GM19468 (cell line): ENCODE measurements at regions not wholly inside any gene's neighbourhood (a gene's known extent, or its start where the extent isn't known, plus 50 kb on each side); places are given as distances from the start of the nearest gene placed in this dataset.
"Not testable (repeated sequence)": the region's sequence is repeated elsewhere in the genome, so short reads cannot be mapped to it uniquely, and the experiment has no call there.

ENCODE experiments used
- ATAC-seq: cut with Tn5 transposase; IDR thresholded peaks from one replicate; pipeline ENCODE4 v1.9.1; 2021; ENCODE audit warnings: mild to moderate bottlenecking, moderate library complexity, moderate number of reproducible peaks; ENCODE audit not compliant: unreplicated experiment; ENCODE audit errors: extremely low read depth

GRCh38 chr3:158026236-158026635, 80.0 kb downstream of the SHOX2 start:
- ATAC-seq, result no peak

- ATAC-seq, result not testable (repeated sequence)
These were observed 86.3 kb downstream of the SHOX2 start for GRCh38 chr3:158019897-158020296.

- ATAC-seq, result no peak
These were observed 87.8 kb downstream of the SHOX2 start for GRCh38 chr3:158018462-158018861.

GRCh38 chr3:158012901-158013300, 93.3 kb downstream of the SHOX2 start:
- ATAC-seq, result no peak

- no peak for ATAC-seq
These were observed 100.7 kb downstream of the SHOX2 start for GRCh38 chr3:158005391-158006100.

GRCh38 chr3:157999246-157999645, 107.0 kb downstream of the SHOX2 start:
- ATAC-seq, result no peak

- ATAC-seq, result no peak
These were observed 123.9 kb downstream of the SHOX2 start for GRCh38 chr3:157982359-157982758.

- ATAC-seq, result no peak
These were observed 124.4 kb downstream of the SHOX2 start for GRCh38 chr3:157981819-157982218.

GRCh38 chr3:157979022-157979421, 127.2 kb downstream of the SHOX2 start:
- no peak for ATAC-seq

- ATAC-seq, result no peak
These were observed 144.6 kb downstream of the SHOX2 start for GRCh38 chr3:157961665-157962064.

- no peak for ATAC-seq
These were observed 147.8 kb downstream of the SHOX2 start for GRCh38 chr3:157958457-157958856.

GRCh38 chr3:157956850-157957249, 149.4 kb downstream of the SHOX2 start:
- ATAC-seq, result no peak

GRCh38 chr3:157956176-157956575, 150.0 kb downstream of the SHOX2 start:
- no peak for ATAC-seq

GRCh38 chr3:157953565-157953964, 152.7 kb downstream of the SHOX2 start:
- no peak for ATAC-seq

- ATAC-seq, result no peak
These were observed 157.4 kb downstream of the SHOX2 start for GRCh38 chr3:157948605-157949383.

GRCh38 chr3:157939166-157939565, 167.1 kb downstream of the SHOX2 start:
- ATAC-seq, result no peak

- ATAC-seq, result no peak
These were observed 168.0 kb downstream of the SHOX2 start for GRCh38 chr3:157938154-157938779.

GRCh38 chr3:157931517-157931916, 174.7 kb downstream of the SHOX2 start:
- no peak for ATAC-seq

GRCh38 chr3:157930000-157930780, 176.0 kb downstream of the SHOX2 start:
- no peak for ATAC-seq

- no peak for ATAC-seq
These were observed 179.4 kb downstream of the SHOX2 start for GRCh38 chr3:157926822-157927221.
